ENCODE measurements at regions not wholly inside any gene's neighbourhood (a gene's known extent, or its start where the extent isn't known, plus 50 kb on each side); places are given as distances from the start of the nearest gene placed in this dataset.
"Not testable (repeated sequence)": the region's sequence is repeated elsewhere in the genome, so short reads cannot be mapped to it uniquely, and the experiment has no call there.

GRCh38 chr2:15822151-15823044 lies 118.0 kb upstream of the MYCN start:
- TF ChIP-seq POLR2A (IDR thresholded peaks at IDR 0.05) (no peak), EP300 (IDR thresholded peaks at IDR 0.05; ENCODE audit: low read depth) (no peak)
- intact Hi-C loops (cut with DNase I; ENCODE audit: low total_unique reads): no loop called here
- no peak for DNase-seq
- in situ Hi-C loops (cut with MboI; ENCODE audit: low pct_ligation_motif_present in 1 of 4, low pct_unique_long_range_greater_than_20kb in 1 of 4, low sequenced_read_pairs in 3 of 4): no loop called here
- no peak overlapping the region for H3K4me3 ChIP-seq
- no peaks in the 10 kb centered on the region for H3K27me3 ChIP-seq
- no peaks in the 10 kb centered on the region for H3K4me1 ChIP-seq
- 85 to 95% methylated on average over 4 to 9 of the region's 9 CpGs for WGBS, 2 donors (ENCODE audit: low coverage in 1 of 2)
- no peaks in the 10 kb centered on the region for H3K9me3 ChIP-seq
- no peak overlapping the region for H3K27ac ChIP-seq
- H3K36me3 ChIP-seq: no peaks in the 10 kb centered on the region

- WGBS, 2 donors (ENCODE audit: low coverage in 1 of 2): 65 to 74% methylated on average over 6 to 10 of the region's 10 CpGs
- intact Hi-C loops (cut with DNase I; ENCODE audit: low total_unique reads): no loop called here
Measured at GRCh38 chr2:15823459-15824396, 116.6 kb upstream of the MYCN start.

GRCh38 chr2:15824467-15824866 lies 115.9 kb upstream of the MYCN start:
- DNase-seq; in situ Hi-C loops (cut with MboI; ENCODE audit: low pct_ligation_motif_present in 1 of 4, low pct_unique_long_range_greater_than_20kb in 1 of 4, low sequenced_read_pairs in 3 of 4); H3K4me1 ChIP-seq; H3K27ac ChIP-seq; intact Hi-C loops (cut with DNase I; ENCODE audit: low total_unique reads); H3K36me3 ChIP-seq; H3K4me3 ChIP-seq; H3K9me3 ChIP-seq; H3K27me3 ChIP-seq: not testable (repeated sequence)
- 37 to 72% methylated on average over 2 to 7 of the region's 7 CpGs for WGBS, 2 donors (ENCODE audit: low coverage in 1 of 2)

More at GRCh38 chr2:15823459-15824396, 116.6 kb upstream of the MYCN start:
- DNase-seq: no peak
- Histone ChIP-seq H3K27me3 (no peaks in the 10 kb centered on the region), H3K36me3 (no peaks in the 10 kb centered on the region), H3K27ac (no peak overlapping the region), H3K4me3 (no peak overlapping the region), H3K9me3 (no peaks in the 10 kb centered on the region), H3K4me1 (no peaks in the 10 kb centered on the region)
- no peak for TF ChIP-seq POLR2A (IDR thresholded peaks at IDR 0.05)
- no peak for TF ChIP-seq EP300 (IDR thresholded peaks at IDR 0.05; ENCODE audit: low read depth)
- no peak for TF ChIP-seq POLR2AphosphoS5 (IDR thresholded peaks at IDR 0.05)
- no peak for TF ChIP-seq CTCF (IDR thresholded peaks at IDR 0.05)
- in situ Hi-C loops (cut with MboI; ENCODE audit: low pct_ligation_motif_present in 1 of 4, low pct_unique_long_range_greater_than_20kb in 1 of 4, low sequenced_read_pairs in 3 of 4): no loop called here

- no peaks in the 10 kb centered on the region for H3K4me1 ChIP-seq
- no peaks in the 10 kb centered on the region for H3K27me3 ChIP-seq
- TF ChIP-seq POLR2AphosphoS5 (IDR thresholded peaks at IDR 0.05) (no peak), POLR2A (IDR thresholded peaks at IDR 0.05) (no peak), EP300 (IDR thresholded peaks at IDR 0.05; ENCODE audit: low read depth) (no peak), CTCF (IDR thresholded peaks at IDR 0.05) (no peak)
- no peaks in the 10 kb centered on the region for H3K9me3 ChIP-seq
- no peak overlapping the region for H3K4me3 ChIP-seq
- 85 to 87% methylated on average over 5 to 13 of the region's 13 CpGs for WGBS, 2 donors (ENCODE audit: low coverage in 1 of 2)
- intact Hi-C loops (cut with DNase I; ENCODE audit: low total_unique reads) (no loop called here), in situ Hi-C loops (cut with MboI; ENCODE audit: low pct_ligation_motif_present in 1 of 4, low pct_unique_long_range_greater_than_20kb in 1 of 4, low sequenced_read_pairs in 3 of 4) (no loop called here)
- no peak for DNase-seq
- H3K36me3 ChIP-seq: no peaks in the 10 kb centered on the region
- no peak overlapping the region for H3K27ac ChIP-seq
Measured at GRCh38 chr2:15825276-15825980, 114.9 kb upstream of the MYCN start.

All from transverse colon (tissue), 4 donors.